ENCODE measurements at regions not wholly inside any gene's neighbourhood (a gene's known extent, or its start where the extent isn't known, plus 50 kb on each side); places are given as distances from the start of the nearest gene placed in this dataset.

DNA sequence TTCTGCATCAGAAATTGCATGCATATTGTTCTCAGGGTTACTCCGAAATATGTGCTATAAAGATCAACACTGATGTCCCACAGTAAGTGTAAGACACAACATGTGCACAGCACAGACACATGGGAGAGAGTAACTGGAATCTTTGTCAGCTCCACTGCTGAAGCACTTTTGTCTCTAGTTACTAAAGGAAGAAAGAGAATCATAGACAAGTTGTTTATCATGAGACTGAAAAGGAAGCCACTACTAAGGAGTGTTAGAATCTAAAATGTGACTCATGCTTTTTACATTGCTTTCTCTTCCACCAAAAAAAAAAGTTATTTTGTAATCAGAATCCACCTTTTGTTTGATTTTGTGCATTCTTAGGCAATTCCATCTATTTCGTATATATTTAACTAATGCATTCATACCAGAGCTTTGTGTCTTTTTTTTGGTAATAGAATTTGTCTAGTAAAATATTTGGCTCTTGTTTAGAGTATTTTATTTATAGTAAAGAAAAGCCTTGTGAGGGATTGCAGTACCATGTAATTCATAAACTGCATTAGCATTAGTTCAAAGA is 502.4 kb downstream of the FBXO15 start:
- H3K27ac ChIP-seq (ENCODE audit: low read depth, low read length) = no peak overlapping the region

DNA sequence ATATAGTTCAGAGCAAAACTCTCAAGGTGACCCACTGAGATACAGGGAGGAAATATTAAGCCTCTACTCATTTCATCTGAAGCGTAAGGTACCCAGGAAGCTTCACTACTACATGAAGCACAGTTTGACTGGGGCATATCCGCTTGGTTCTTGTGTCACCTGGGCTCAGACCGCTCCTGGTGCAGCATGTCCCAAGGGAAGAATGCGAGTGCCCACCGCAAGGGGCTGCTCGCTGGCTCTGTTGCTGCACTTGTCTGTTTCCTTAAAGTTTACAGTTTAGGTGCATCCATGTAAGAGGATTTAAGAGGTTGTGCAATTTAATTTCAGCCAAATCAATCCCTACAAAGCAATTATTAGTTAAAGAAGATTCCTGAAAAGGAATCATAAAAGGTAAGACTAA is 507.8 kb downstream of the FBXO15 start:
- no peaks in the 10 kb centered on the region for H3K36me3 Mint-ChIP-seq
- intact Hi-C loops (cut with micrococcal nuclease) = no loop called here
- H3K27ac ChIP-seq (ENCODE audit: low read depth, low read length) = no peak overlapping the region
- no peak overlapping the region for H3K4me3 ChIP-seq (ENCODE audit: low read length in 2 of 2)
- H3K4me1 Mint-ChIP-seq = no peaks in the 10 kb centered on the region
- no peak overlapping the region for H3K4me3 Mint-ChIP-seq
- no peaks in the 10 kb centered on the region for H3K36me3 ChIP-seq (ENCODE audit: insufficient read depth, low read length)
- no peaks in the 10 kb centered on the region for H3K27me3 Mint-ChIP-seq
- H3K9me3 ChIP-seq (ENCODE audit: control insufficient read depth in 1 of 2, low read length in 2 of 2) = no peaks in the 10 kb centered on the region
- H3K27ac Mint-ChIP-seq = no peak overlapping the region
- peaks cover 0 to 7% (median 3%) of the 10 kb centered on the region in 8 donors for H3K9me3 Mint-ChIP-seq
- H3K4me1 ChIP-seq (ENCODE audit: insufficient read depth, low read length) = no peaks in the 10 kb centered on the region
- H3K27me3 ChIP-seq (ENCODE audit: insufficient read depth, low read length) = no peaks in the 10 kb centered on the region
- ChIA-PET POLR2A (ENCODE audit: partially characterized antibody) (no interaction called here), CTCF (ENCODE audit: partially characterized antibody) (no interaction called here)
- no peak for DNase-seq

More for the DNA sequence above, 502.4 kb downstream of the FBXO15 start:
- no peak overlapping the region for H3K27ac Mint-ChIP-seq
- H3K27me3 ChIP-seq (ENCODE audit: insufficient read depth, low read length) = no peaks in the 10 kb centered on the region
- DNase-seq = no peak
- no peaks in the 10 kb centered on the region for H3K36me3 ChIP-seq (ENCODE audit: insufficient read depth, low read length)
- H3K4me3 ChIP-seq (ENCODE audit: low read length in 2 of 2) = no peak overlapping the region
- H3K9me3 Mint-ChIP-seq = peaks cover 0 to 7% (median 3%) of the 10 kb centered on the region in 8 donors
- CTCF ChIA-PET (ENCODE audit: partially characterized antibody) = no interaction called here
- H3K36me3 Mint-ChIP-seq = no peaks in the 10 kb centered on the region
- H3K4me3 Mint-ChIP-seq = no peak overlapping the region
- POLR2A ChIA-PET (ENCODE audit: partially characterized antibody) = no interaction called here
- H3K27me3 Mint-ChIP-seq = no peaks in the 10 kb centered on the region
- no peaks in the 10 kb centered on the region for H3K9me3 ChIP-seq (ENCODE audit: control insufficient read depth in 1 of 2, low read length in 2 of 2)
- intact Hi-C loops (cut with micrococcal nuclease) = no loop called here
- H3K4me1 ChIP-seq (ENCODE audit: insufficient read depth, low read length) = no peaks in the 10 kb centered on the region
- H3K4me1 Mint-ChIP-seq = no peaks in the 10 kb centered on the region

DNA sequence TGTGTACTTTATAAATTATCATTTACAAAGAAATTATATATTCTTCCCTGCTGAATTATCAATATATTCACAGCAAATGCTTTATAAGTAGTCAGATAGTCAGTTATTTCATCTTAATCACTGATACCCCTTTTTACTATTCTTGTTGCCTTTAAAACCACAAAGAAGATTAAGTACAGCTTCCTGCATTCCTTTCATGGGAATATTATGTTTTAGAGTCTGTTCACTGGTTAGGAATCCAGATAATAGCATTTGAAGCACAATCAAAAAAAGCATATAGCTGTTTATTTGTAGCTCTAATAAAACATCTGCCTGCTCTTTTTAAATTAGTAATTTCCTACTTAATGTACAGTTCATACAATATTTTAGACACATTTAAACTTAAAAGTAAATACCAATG is 508.9 kb downstream of the FBXO15 start:
- no peaks in the 10 kb centered on the region for H3K27me3 Mint-ChIP-seq
- H3K27me3 ChIP-seq (ENCODE audit: insufficient read depth, low read length) = no peaks in the 10 kb centered on the region
- H3K4me3 ChIP-seq (ENCODE audit: low read length in 2 of 2) = no peak overlapping the region
- ChIA-PET POLR2A (ENCODE audit: partially characterized antibody) (no interaction called here), CTCF (ENCODE audit: partially characterized antibody) (no interaction called here)
- no peaks in the 10 kb centered on the region for H3K9me3 ChIP-seq (ENCODE audit: control insufficient read depth in 1 of 2, low read length in 2 of 2)
- peaks cover 0 to 5% (median 1%) of the 10 kb centered on the region in 8 donors for H3K9me3 Mint-ChIP-seq
- H3K36me3 ChIP-seq (ENCODE audit: insufficient read depth, low read length) = no peaks in the 10 kb centered on the region
- intact Hi-C loops (cut with micrococcal nuclease) = no loop called here
- no peak overlapping the region for H3K27ac ChIP-seq (ENCODE audit: low read depth, low read length)
- H3K4me1 Mint-ChIP-seq = no peaks in the 10 kb centered on the region
- no peak overlapping the region for H3K4me3 Mint-ChIP-seq
- H3K4me1 ChIP-seq (ENCODE audit: insufficient read depth, low read length) = no peaks in the 10 kb centered on the region
- H3K36me3 Mint-ChIP-seq = no peaks in the 10 kb centered on the region
- DNase-seq = no peak
- no peak overlapping the region for H3K27ac Mint-ChIP-seq

DNA sequence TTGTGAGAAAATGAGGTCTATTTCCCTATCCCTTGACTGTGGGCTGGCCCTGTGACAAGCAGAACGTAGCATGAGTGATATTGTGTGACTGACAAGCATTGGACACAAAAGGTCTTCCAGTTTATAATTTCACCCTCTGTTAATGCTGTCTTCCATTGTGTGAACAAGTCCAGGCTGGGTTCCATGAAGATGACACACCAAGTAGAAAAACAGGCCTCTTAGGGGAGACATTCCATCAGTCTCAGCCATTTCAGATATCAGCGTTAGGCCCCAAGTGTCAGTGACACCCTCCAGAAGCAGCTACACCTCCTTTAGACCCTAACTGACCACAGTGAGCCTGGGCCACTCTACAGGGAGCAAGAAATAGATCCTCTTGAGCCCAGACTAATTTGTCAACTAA is 511.3 kb downstream of the FBXO15 start:
- Histone ChIP-seq H3K4me1 (ENCODE audit: insufficient read depth, low read length) (no peaks in the 10 kb centered on the region), H3K27me3 (ENCODE audit: insufficient read depth, low read length) (no peaks in the 10 kb centered on the region), H3K9me3 (ENCODE audit: control insufficient read depth in 1 of 2, low read length in 2 of 2) (no peaks in the 10 kb centered on the region), H3K4me3 (ENCODE audit: low read length in 2 of 2) (no peak overlapping the region), H3K36me3 (ENCODE audit: insufficient read depth, low read length) (no peaks in the 10 kb centered on the region), H3K27ac (ENCODE audit: low read depth, low read length) (no peak overlapping the region)
- Mint-ChIP-seq H3K36me3 (no peaks in the 10 kb centered on the region), H3K4me1 (no peaks in the 10 kb centered on the region), H3K9me3 (peaks cover 0 to 7% (median 2%) of the 10 kb centered on the region in 8 donors), H3K4me3 (no peak overlapping the region), H3K27me3 (no peaks in the 10 kb centered on the region), H3K27ac (no peak overlapping the region)
- DNase-seq = no peak
- POLR2A ChIA-PET (ENCODE audit: partially characterized antibody) = no interaction called here
- intact Hi-C loops (cut with micrococcal nuclease) = no loop called here
- CTCF ChIA-PET (ENCODE audit: partially characterized antibody) = no interaction called here

DNA sequence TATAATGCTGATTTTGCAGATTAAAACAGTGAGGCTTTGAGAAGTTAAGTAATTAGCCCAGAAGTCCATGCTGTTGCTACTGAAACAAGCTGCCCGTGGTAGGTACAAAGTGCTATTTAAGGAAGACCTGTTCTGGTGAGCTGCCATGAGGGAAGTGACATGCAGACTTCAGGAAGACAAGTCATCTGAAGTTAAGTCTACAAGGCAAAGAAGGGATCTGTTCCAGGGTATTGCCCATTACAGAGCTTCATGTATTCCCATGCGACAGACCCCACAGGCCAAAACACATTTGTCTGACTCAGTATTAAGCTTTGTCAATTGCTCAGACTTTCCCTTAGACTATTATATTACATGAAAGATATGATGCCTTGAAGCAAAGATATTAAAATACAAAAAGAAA is 520.8 kb downstream of the FBXO15 start:
- no peaks in the 10 kb centered on the region for H3K36me3 Mint-ChIP-seq

DNA sequence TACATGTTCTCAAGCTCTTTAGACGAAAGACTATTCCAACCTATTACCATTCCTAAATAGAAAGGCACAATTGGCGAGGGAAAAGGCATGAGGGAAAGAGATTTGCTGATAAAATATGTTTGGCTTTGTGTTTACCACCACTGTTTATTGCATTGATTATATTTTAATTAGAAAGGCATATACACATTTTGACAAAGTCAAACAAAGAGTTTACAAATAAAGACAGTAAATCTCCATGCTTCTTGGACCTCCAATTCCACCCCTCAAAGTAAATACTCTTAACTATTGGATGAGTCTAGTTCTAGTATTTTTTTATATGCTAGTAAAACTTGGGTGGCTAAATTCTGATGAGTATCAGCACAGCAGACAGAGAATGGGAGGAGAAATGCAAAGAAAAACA is 521.4 kb downstream of the FBXO15 start:
- H3K27ac Mint-ChIP-seq = no peak overlapping the region
- DNase-seq = no peak
- H3K4me1 Mint-ChIP-seq = no peaks in the 10 kb centered on the region
- no peaks in the 10 kb centered on the region for H3K36me3 Mint-ChIP-seq
- no peaks in the 10 kb centered on the region for H3K27me3 Mint-ChIP-seq
- intact Hi-C loops (cut with micrococcal nuclease) = no loop called here
- Histone ChIP-seq H3K4me1 (ENCODE audit: insufficient read depth, low read length) (no peaks in the 10 kb centered on the region), H3K27me3 (ENCODE audit: insufficient read depth, low read length) (no peaks in the 10 kb centered on the region), H3K36me3 (ENCODE audit: insufficient read depth, low read length) (no peaks in the 10 kb centered on the region), H3K9me3 (ENCODE audit: control insufficient read depth in 1 of 2, low read length in 2 of 2) (no peaks in the 10 kb centered on the region), H3K27ac (ENCODE audit: low read depth, low read length) (no peak overlapping the region), H3K4me3 (ENCODE audit: low read length in 2 of 2) (no peak overlapping the region)
- H3K4me3 Mint-ChIP-seq = no peak overlapping the region
- POLR2A ChIA-PET (ENCODE audit: partially characterized antibody) = no interaction called here
- CTCF ChIA-PET (ENCODE audit: partially characterized antibody) = no interaction called here
- H3K9me3 Mint-ChIP-seq = peaks cover 0 to 6% (median under 1%) of the 10 kb centered on the region in 8 donors

More for the DNA sequence above, 520.8 kb downstream of the FBXO15 start:
- no peak for DNase-seq
- H3K9me3 ChIP-seq (ENCODE audit: control insufficient read depth in 1 of 2, low read length in 2 of 2) = no peaks in the 10 kb centered on the region
- no peak overlapping the region for H3K4me3 Mint-ChIP-seq
- H3K27me3 ChIP-seq (ENCODE audit: insufficient read depth, low read length) = no peaks in the 10 kb centered on the region
- H3K4me1 Mint-ChIP-seq = no peaks in the 10 kb centered on the region
- no peak overlapping the region for H3K4me3 ChIP-seq (ENCODE audit: low read length in 2 of 2)
- H3K9me3 Mint-ChIP-seq = peaks cover 0 to 6% (median 1%) of the 10 kb centered on the region in 8 donors
- H3K27me3 Mint-ChIP-seq = no peaks in the 10 kb centered on the region
- no peaks in the 10 kb centered on the region for H3K36me3 ChIP-seq (ENCODE audit: insufficient read depth, low read length)
- H3K27ac ChIP-seq (ENCODE audit: low read depth, low read length) = no peak overlapping the region
- no peaks in the 10 kb centered on the region for H3K4me1 ChIP-seq (ENCODE audit: insufficient read depth, low read length)
- intact Hi-C loops (cut with micrococcal nuclease) = no loop called here
- POLR2A ChIA-PET (ENCODE audit: partially characterized antibody) = no interaction called here
- H3K27ac Mint-ChIP-seq = no peak overlapping the region
- CTCF ChIA-PET (ENCODE audit: partially characterized antibody) = no interaction called here

DNA sequence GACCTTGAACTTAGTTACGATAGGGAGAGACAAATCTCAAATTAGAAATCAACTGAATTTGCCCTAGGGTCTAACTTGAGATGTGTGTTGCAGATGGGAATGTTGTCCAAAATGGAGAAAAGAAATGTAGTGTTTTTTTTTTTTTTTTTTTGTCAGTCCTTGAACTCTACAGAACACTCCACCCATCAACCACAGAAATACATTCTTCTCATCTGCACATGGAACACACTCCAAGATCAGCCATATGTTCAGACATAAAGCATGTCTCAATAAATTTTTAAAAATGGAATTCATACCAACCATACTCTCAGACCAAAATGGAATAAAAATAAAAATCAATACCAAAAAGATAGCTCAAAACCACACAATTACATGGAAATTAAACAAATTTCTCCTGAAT is 526.5 kb downstream of the FBXO15 start:
- Histone ChIP-seq H3K4me3 (ENCODE audit: low read length in 2 of 2) (no peak overlapping the region), H3K4me1 (ENCODE audit: insufficient read depth, low read length) (no peaks in the 10 kb centered on the region), H3K36me3 (ENCODE audit: insufficient read depth, low read length) (no peaks in the 10 kb centered on the region), H3K27ac (ENCODE audit: low read depth, low read length) (no peak overlapping the region), H3K9me3 (ENCODE audit: control insufficient read depth in 1 of 2, low read length in 2 of 2) (no peaks in the 10 kb centered on the region), H3K27me3 (ENCODE audit: insufficient read depth, low read length) (no peaks in the 10 kb centered on the region)
- intact Hi-C loops (cut with micrococcal nuclease) = no loop called here
- H3K9me3 Mint-ChIP-seq = peaks cover 3 to 25% (median 6%) of the 10 kb centered on the region in 8 donors
- POLR2A ChIA-PET (ENCODE audit: partially characterized antibody) = no interaction called here
- H3K27me3 Mint-ChIP-seq = no peaks in the 10 kb centered on the region
- H3K36me3 Mint-ChIP-seq = no peaks in the 10 kb centered on the region
- H3K27ac Mint-ChIP-seq = no peak overlapping the region
- H3K4me1 Mint-ChIP-seq = no peaks in the 10 kb centered on the region
- CTCF ChIA-PET (ENCODE audit: partially characterized antibody) = no interaction called here
- H3K4me3 Mint-ChIP-seq = no peak overlapping the region
- no peak for DNase-seq

DNA sequence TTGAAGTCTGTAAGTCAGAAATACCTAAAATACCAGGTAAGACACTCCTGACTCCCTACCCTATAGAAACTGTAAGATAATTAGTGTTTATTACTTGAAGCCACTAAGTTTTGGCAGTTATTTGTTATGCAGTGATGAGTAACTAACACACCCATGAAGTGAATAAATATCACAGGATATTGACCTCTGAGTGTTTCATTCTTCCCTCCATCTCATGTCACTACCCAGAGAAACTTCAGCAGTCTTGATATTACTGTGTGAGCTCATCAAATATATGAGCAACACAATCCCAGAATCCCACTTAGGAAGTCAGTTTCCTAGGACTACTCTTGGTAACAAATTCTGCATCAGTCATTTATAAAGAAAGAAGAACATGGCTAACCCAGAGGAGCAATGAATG is 529.7 kb downstream of the FBXO15 start:
- Histone ChIP-seq H3K36me3 (ENCODE audit: insufficient read depth, low read length) (no peaks in the 10 kb centered on the region), H3K4me3 (ENCODE audit: low read length in 2 of 2) (no peak overlapping the region), H3K9me3 (ENCODE audit: control insufficient read depth in 1 of 2, low read length in 2 of 2) (no peaks in the 10 kb centered on the region), H3K27me3 (ENCODE audit: insufficient read depth, low read length) (no peaks in the 10 kb centered on the region), H3K27ac (ENCODE audit: low read depth, low read length) (no peak overlapping the region), H3K4me1 (ENCODE audit: insufficient read depth, low read length) (no peaks in the 10 kb centered on the region)
- POLR2A ChIA-PET (ENCODE audit: partially characterized antibody) = no interaction called here
- no peak overlapping the region for H3K4me3 Mint-ChIP-seq
- DNase-seq = no peak
- CTCF ChIA-PET (ENCODE audit: partially characterized antibody) = no interaction called here
- H3K27me3 Mint-ChIP-seq = no peaks in the 10 kb centered on the region
- intact Hi-C loops (cut with micrococcal nuclease) = no loop called here
- no peak overlapping the region for H3K27ac Mint-ChIP-seq
- H3K4me1 Mint-ChIP-seq = no peaks in the 10 kb centered on the region
- peaks cover 3 to 25% (median 6%) of the 10 kb centered on the region in 8 donors for H3K9me3 Mint-ChIP-seq
- no peaks in the 10 kb centered on the region for H3K36me3 Mint-ChIP-seq

All from CD4-positive, alpha-beta memory T cell (primary cell).